ENCODE measurements at regions not wholly inside any gene's neighbourhood (a gene's known extent, or its start where the extent isn't known, plus 50 kb on each side); places are given as distances from the start of the nearest gene placed in this dataset.

GRCh38 chr2:217098435-217098834 is 238.6 kb upstream of the TNP1 start:
- TF ChIP-seq CTCF (conservative IDR thresholded peaks at IDR 0.05; ENCODE audit: low read depth in 2 of 2) (no peak; a peak in 1 of 4 replicates), POLR2AphosphoS5 (IDR thresholded peaks at IDR 0.05; ENCODE audit: low read depth) (no peak), REST (IDR thresholded peaks at IDR 0.05; ENCODE audit: unreplicated experiment) (no peak)
